Tibial nerve (tissue), 4 donors: ENCODE measurements at regions not wholly inside any gene's neighbourhood (a gene's known extent, or its start where the extent isn't known, plus 50 kb on each side); places are given as distances from the start of the nearest gene placed in this dataset.

Experiments
- DNase-seq, 2 donors: peaks; one replicate each; pipeline ENCODE4 v3.0.0-alpha.2; 2019; ENCODE audit warnings: low spot score in 2 of 2
- H3K27ac ChIP-seq, 4 donors: fragments of 200-600 bp; sonication (generic) in 3 of 4; one replicate each; pipeline ENCODE4 v1.5.1; 2017 to 2019; ENCODE audit warnings: mild to moderate bottlenecking in 1 of 4
- H3K27me3 ChIP-seq, 2 donors: fragments of 200-600 bp; sonication (generic) in 1 of 2; one replicate each; pipeline versions ENCODE4 v1.5.1 to v1.6.0; 2017 to 2019
- H3K36me3 ChIP-seq, 3 donors: fragments of 200-600 bp; sonication (generic); one replicate each; pipeline ENCODE4 v1.5.1; 2018 to 2019
- H3K4me1 ChIP-seq, 4 donors: fragments of 200-600 bp; sonication (generic) in 3 of 4; one replicate each; pipeline ENCODE4 v1.5.1; 2017 to 2019
- H3K4me3 ChIP-seq, 4 donors: fragments of 200-600 bp; sonication (generic) in 3 of 4; one replicate each; pipeline ENCODE4 v1.5.1; 2017 to 2019; ENCODE audit warnings: mild to moderate bottlenecking in 1 of 4, moderate library complexity in 1 of 4
- H3K9me3 ChIP-seq, 4 donors: fragments of 200-600 bp; sonication (generic) in 3 of 4; one replicate each; pipeline ENCODE4 v1.5.1; 2017 to 2019
- CTCF ChIP-seq, 5 experiments: fragments of 200-600 bp in 3 of 5; fragments of 450-650 bp in 2 of 5; sonication (generic) in 3 of 5; IDR thresholded peaks; one replicate each; pipeline ENCODE4 v1.5.1; 2016 to 2019; ENCODE audit warnings: antibody characterized with exemption in 5 of 5, mild to moderate bottlenecking in 3 of 5, moderate library complexity in 2 of 5
- EP300 ChIP-seq, 2 donors: sonication (generic); formaldehyde crosslinking; IDR thresholded peaks; one replicate each; pipeline ENCODE4 v1.6.1; 2017; ENCODE audit warnings: antibody characterized with exemption in 2 of 2, mild to moderate bottlenecking in 1 of 2
- POLR2A ChIP-seq, 2 donors: fragments of 450-650 bp; IDR thresholded peaks; one replicate each; pipeline ENCODE4 v1.6.1; 2017; ENCODE audit warnings: antibody characterized with exemption in 2 of 2, mild to moderate bottlenecking in 2 of 2, moderate library complexity in 2 of 2
- WGBS, 2 donors: methylation state at CpG; one replicate each; pipeline ENCODE4 v1.1.5; 2018; 5-methylcytosine and 5-hydroxymethylcytosine counted together

GRCh38 chr2:203789618-203790017, 78.0 kb upstream of the CTLA4 start:
- peaks cover 0 to 32% (median 2%) of the 10 kb centered on the region in 4 donors for H3K4me1 ChIP-seq
- no peak for DNase-seq
- no peak for TF ChIP-seq POLR2A (IDR thresholded peaks at IDR 0.05)
- TF ChIP-seq CTCF (IDR thresholded peaks at IDR 0.05), result no peak
- no peak for TF ChIP-seq EP300 (IDR thresholded peaks at IDR 0.05)
- H3K9me3 ChIP-seq, result no peaks in the 10 kb centered on the region
- H3K36me3 ChIP-seq, result no peaks in the 10 kb centered on the region
- H3K27me3 ChIP-seq, result no peaks in the 10 kb centered on the region
- H3K4me3 ChIP-seq, result no peak overlapping the region
- peak overlapping the region in 1 of 4 donors; percentile 67 for H3K27ac ChIP-seq

GRCh38 chr2:203790134-203790852, 77.3 kb upstream of the CTLA4 start:
- 91 to 94% methylated on average over 2 of the region's 2 CpGs for WGBS, 2 donors
- TF ChIP-seq POLR2A (IDR thresholded peaks at IDR 0.05) (no peak), EP300 (IDR thresholded peaks at IDR 0.05) (no peak), CTCF (IDR thresholded peaks at IDR 0.05) (no peak)
- Histone ChIP-seq H3K27ac (peak overlapping the region in 1 of 4 donors; percentile 67), H3K36me3 (no peaks in the 10 kb centered on the region), H3K4me3 (no peak overlapping the region), H3K27me3 (no peaks in the 10 kb centered on the region), H3K4me1 (peaks cover 0 to 32% (median 2%) of the 10 kb centered on the region in 4 donors), H3K9me3 (no peaks in the 10 kb centered on the region)
- DNase-seq, result no peak

- peak overlapping the region in 1 of 4 donors; percentile 36 for H3K27ac ChIP-seq
- peak in 1 of 2 donors; percentile 34 for TF ChIP-seq EP300 (IDR thresholded peaks at IDR 0.05)
- TF ChIP-seq POLR2A (IDR thresholded peaks at IDR 0.05), result no peak
- DNase-seq, result no peak
- no peak overlapping the region for H3K4me3 ChIP-seq
- H3K4me1 ChIP-seq, result no peaks in the 10 kb centered on the region
- no peaks in the 10 kb centered on the region for H3K27me3 ChIP-seq
- 78 to 87% methylated on average over 5 of the region's 5 CpGs for WGBS, 2 donors
- peaks cover 0 to 6% (median 0%) of the 10 kb centered on the region in 4 donors for H3K9me3 ChIP-seq
- H3K36me3 ChIP-seq, result no peaks in the 10 kb centered on the region
Measured at GRCh38 chr2:203796248-203797010, 71.1 kb upstream of the CTLA4 start.

GRCh38 chr2:203797276-203797675, 70.3 kb upstream of the CTLA4 start:
- H3K27me3 ChIP-seq, result no peaks in the 10 kb centered on the region
- no peak for DNase-seq
- H3K9me3 ChIP-seq, result peaks cover 0 to 6% (median 0%) of the 10 kb centered on the region in 4 donors
- no peaks in the 10 kb centered on the region for H3K36me3 ChIP-seq
- H3K4me1 ChIP-seq, result no peaks in the 10 kb centered on the region
- WGBS, 2 donors, result 84 to 89% methylated on average over 2 of the region's 2 CpGs
- H3K4me3 ChIP-seq, result no peak overlapping the region
- H3K27ac ChIP-seq, result peak overlapping the region in 1 of 4 donors; percentile 36
- TF ChIP-seq POLR2A (IDR thresholded peaks at IDR 0.05) (no peak), EP300 (IDR thresholded peaks at IDR 0.05) (no peak), CTCF (IDR thresholded peaks at IDR 0.05) (no peak)

GRCh38 chr2:203797712-203798111, 69.9 kb upstream of the CTLA4 start:
- 74 to 92% methylated on average over 1 of the region's 1 CpG for WGBS, 2 donors
- DNase-seq, result no peak
- H3K36me3 ChIP-seq, result no peaks in the 10 kb centered on the region

More at GRCh38 chr2:203797712-203798111, 69.9 kb upstream of the CTLA4 start:
- TF ChIP-seq EP300 (IDR thresholded peaks at IDR 0.05) (no peak), POLR2A (IDR thresholded peaks at IDR 0.05) (no peak)
- Histone ChIP-seq H3K9me3 (peaks cover 0 to 6% (median 0%) of the 10 kb centered on the region in 4 donors), H3K27ac (peak overlapping the region in 1 of 4 donors; percentile 11), H3K27me3 (no peaks in the 10 kb centered on the region), H3K4me3 (no peak overlapping the region), H3K4me1 (no peaks in the 10 kb centered on the region)
